DOHH2 (cell line): ENCODE measurements at regions not wholly inside any gene's neighbourhood (a gene's known extent, or its start where the extent isn't known, plus 50 kb on each side); places are given as distances from the start of the nearest gene placed in this dataset.

Source experiments
- H3F3A ChIP-seq: fragments of 200-600 bp; sonication (generic), shearing (Covaris generic); 2 replicates; pipeline ENCODE4 v1.6.0; 2016; ENCODE audit warnings: antibody characterized with exemption, mild to moderate bottlenecking; ENCODE audit not compliant: control insufficient read depth, insufficient read depth
- H3K27ac ChIP-seq: fragments of 200-600 bp; sonication (generic); 2 replicates; pipeline ENCODE4 v1.5.1; 2014; ENCODE audit warnings: low read depth, mild to moderate bottlenecking, low read length, moderate library complexity
- H3K27me3 ChIP-seq: fragments of 200-600 bp; sonication (generic); 2 replicates; pipeline ENCODE4 v1.6.1; 2014; ENCODE audit warnings: mild to moderate bottlenecking, low read length, mixed read lengths; ENCODE audit not compliant: control insufficient read depth
- H3K36me3 ChIP-seq: fragments of 200-600 bp; sonication (generic); 2 replicates; pipeline ENCODE4 v1.6.1; 2014; ENCODE audit warnings: mild to moderate bottlenecking, low read length, moderate library complexity, mixed read lengths; ENCODE audit not compliant: control insufficient read depth
- H3K4me1 ChIP-seq: fragments of 200-600 bp; sonication (generic); 2 replicates; pipeline ENCODE4 v1.6.1; 2014; ENCODE audit warnings: mild to moderate bottlenecking, low read length, mixed read lengths; ENCODE audit not compliant: control insufficient read depth
- H3K4me2 ChIP-seq: fragments of 200-600 bp; sonication (generic); 2 replicates; pipeline ENCODE4 v1.6.0; 2014; ENCODE audit warnings: mild to moderate bottlenecking, low read length, moderate library complexity
- H3K4me3 ChIP-seq: fragments of 200-600 bp; sonication (generic); 2 replicates; pipeline ENCODE4 v1.5.1; 2014; ENCODE audit warnings: mild to moderate bottlenecking, low read length, mixed read lengths
- H3K79me2 ChIP-seq: fragments of 200-600 bp; sonication (generic); 2 replicates; pipeline ENCODE4 v1.6.1; 2014; ENCODE audit warnings: mild to moderate bottlenecking, low read length, mixed read lengths; ENCODE audit not compliant: control insufficient read depth
- H3K9me2 ChIP-seq: fragments of 200-600 bp; sonication (generic); replicated peaks from 2 replicates; pipeline ENCODE4 v1.6.1; 2014; ENCODE audit warnings: mild to moderate bottlenecking, low read length, mixed read lengths; ENCODE audit not compliant: control insufficient read depth
- H3K9me3 ChIP-seq: fragments of 200-600 bp; sonication (generic); 2 replicates; pipeline ENCODE4 v1.6.1; 2014; ENCODE audit warnings: antibody characterized with exemption, low read length, mixed read lengths; ENCODE audit not compliant: control insufficient read depth, insufficient read depth
- H4K20me1 ChIP-seq: fragments of 200-600 bp; sonication (generic); 2 replicates; pipeline ENCODE4 v1.6.0; 2014; ENCODE audit warnings: low read depth, mild to moderate bottlenecking, antibody characterized with exemption, low read length, moderate library complexity; ENCODE audit not compliant: control insufficient read depth, insufficient read depth
- CTCF ChIP-seq: fragments of 200-600 bp; sonication (generic); IDR thresholded peaks from one replicate; pipeline ENCODE4 v1.5.1; 2014; ENCODE audit warnings: antibody characterized with exemption, mild to moderate bottlenecking, low read depth, low read length; ENCODE audit not compliant: poor library complexity, severe bottlenecking
- EZH2phosphoT487 ChIP-seq: fragments of 200-600 bp; sonication (generic); IDR thresholded peaks from 2 replicates; pipeline ENCODE4 v1.6.1; 2017; ENCODE audit warnings: borderline replicate concordance, mild to moderate bottlenecking, antibody characterized with exemption, low read length, moderate library complexity, mixed read lengths

GRCh38 chr9:103804077-103804735 lies 289.9 kb upstream of the SMC2 start:
- Histone ChIP-seq H3K79me2 (no peaks in the 10 kb centered on the region), H3K36me3 (no peaks in the 10 kb centered on the region), H3K4me2 (no peak overlapping the region), H3K4me3 (no peak overlapping the region), H3K9me3 (no peaks in the 10 kb centered on the region), H3K27me3 (no peaks in the 10 kb centered on the region), H3K4me1 (0 out of 2 replicates have a peak, but pooled peaks cover 3% of the 10 kb centered on the region), H4K20me1 (no peaks in the 10 kb centered on the region), H3K9me2 (no peaks in the 10 kb centered on the region), H3K27ac (no peak overlapping the region), H3F3A (no peaks in the 10 kb centered on the region)
- no peak for TF ChIP-seq CTCF
- TF ChIP-seq EZH2phosphoT487, result no peak

- no peak overlapping the region for H3K4me2 ChIP-seq
- H3K27me3 ChIP-seq, result no peaks in the 10 kb centered on the region
- no peaks in the 10 kb centered on the region for H3K9me3 ChIP-seq
- H4K20me1 ChIP-seq, result no peaks in the 10 kb centered on the region
- H3K4me3 ChIP-seq, result no peak overlapping the region
- H3F3A ChIP-seq, result no peaks in the 10 kb centered on the region
- H3K9me2 ChIP-seq, result no peaks in the 10 kb centered on the region
- no peaks in the 10 kb centered on the region for H3K4me1 ChIP-seq
- H3K79me2 ChIP-seq, result no peaks in the 10 kb centered on the region
- no peak for TF ChIP-seq CTCF
- TF ChIP-seq EZH2phosphoT487, result no peak
- H3K36me3 ChIP-seq, result no peaks in the 10 kb centered on the region
- no peak overlapping the region for H3K27ac ChIP-seq
These were observed 284.4 kb upstream of the SMC2 start for GRCh38 chr9:103809745-103810144.

- no peak overlapping the region for H3K4me3 ChIP-seq
- no peaks in the 10 kb centered on the region for H4K20me1 ChIP-seq
- H3K9me2 ChIP-seq, result no peaks in the 10 kb centered on the region
- no peaks in the 10 kb centered on the region for H3K4me1 ChIP-seq
- no peaks in the 10 kb centered on the region for H3K79me2 ChIP-seq
- no peaks in the 10 kb centered on the region for H3F3A ChIP-seq
- TF ChIP-seq EZH2phosphoT487, result no peak
- no peak for TF ChIP-seq CTCF
- H3K36me3 ChIP-seq, result no peaks in the 10 kb centered on the region
- no peak overlapping the region for H3K27ac ChIP-seq
- no peaks in the 10 kb centered on the region for H3K27me3 ChIP-seq
- H3K9me3 ChIP-seq, result no peaks in the 10 kb centered on the region
- H3K4me2 ChIP-seq, result no peak overlapping the region
These were observed 282.6 kb upstream of the SMC2 start for GRCh38 chr9:103811462-103811861.
